ENCODE measurements at regions not wholly inside any gene's neighbourhood (a gene's known extent, or its start where the extent isn't known, plus 50 kb on each side); places are given as distances from the start of the nearest gene placed in this dataset.

- no peak overlapping the region for H3K4me3 ChIP-seq (ENCODE audit: control insufficient read depth, low read depth, low read length)
- DNase-seq (ENCODE audit: low read depth): no peak
- no peak for TF ChIP-seq CTCF (conservative IDR thresholded peaks at IDR 0.05; ENCODE audit: control insufficient read depth, insufficient read depth, low read depth, low read length)
Measured at GRCh38 chr10:65808687-65809333, 1117.0 kb upstream of the LRRTM3 start.

- no peak for TF ChIP-seq CTCF (conservative IDR thresholded peaks at IDR 0.05; ENCODE audit: control insufficient read depth, insufficient read depth, low read depth, low read length)
- no peak overlapping the region for H3K4me3 ChIP-seq (ENCODE audit: control insufficient read depth, low read depth, low read length)
- DNase-seq (ENCODE audit: low read depth): no peak
Measured at GRCh38 chr10:65811931-65812525, 1113.8 kb upstream of the LRRTM3 start.

- DNase-seq (ENCODE audit: low read depth): no peak
- no peak overlapping the region for H3K4me3 ChIP-seq (ENCODE audit: control insufficient read depth, low read depth, low read length)
- no peak for TF ChIP-seq CTCF (conservative IDR thresholded peaks at IDR 0.05; ENCODE audit: control insufficient read depth, insufficient read depth, low read depth, low read length)
Measured at GRCh38 chr10:65816536-65816935, 1109.3 kb upstream of the LRRTM3 start.

GRCh38 chr10:65818990-65819389, 1106.8 kb upstream of the LRRTM3 start:
- no peak for DNase-seq (ENCODE audit: low read depth)
- TF ChIP-seq CTCF (conservative IDR thresholded peaks at IDR 0.05; ENCODE audit: control insufficient read depth, insufficient read depth, low read depth, low read length): no peak
- no peak overlapping the region for H3K4me3 ChIP-seq (ENCODE audit: control insufficient read depth, low read depth, low read length)

- no peak for TF ChIP-seq CTCF (conservative IDR thresholded peaks at IDR 0.05; ENCODE audit: control insufficient read depth, insufficient read depth, low read depth, low read length)
- DNase-seq (ENCODE audit: low read depth): no peak
Measured at GRCh38 chr10:65827359-65827758, 1098.5 kb upstream of the LRRTM3 start.

GRCh38 chr10:65838811-65839210, 1087.0 kb upstream of the LRRTM3 start:
- DNase-seq (ENCODE audit: low read depth): no peak
- H3K4me3 ChIP-seq (ENCODE audit: control insufficient read depth, low read depth, low read length): no peak overlapping the region
- no peak for TF ChIP-seq CTCF (conservative IDR thresholded peaks at IDR 0.05; ENCODE audit: control insufficient read depth, insufficient read depth, low read depth, low read length)

More at GRCh38 chr10:65827359-65827758, 1098.5 kb upstream of the LRRTM3 start:
- no peak overlapping the region for H3K4me3 ChIP-seq (ENCODE audit: control insufficient read depth, low read depth, low read length)

Measured in fibroblast of mammary gland (primary cell).